KMS-11 (cell line): ENCODE measurements at regions not wholly inside any gene's neighbourhood (a gene's known extent, or its start where the extent isn't known, plus 50 kb on each side); places are given as distances from the start of the nearest gene placed in this dataset.

Experiments used
- H2AFZ ChIP-seq: fragments of 200-600 bp; sonication (generic); 2 replicates; pipeline ENCODE4 v1.6.1; 2016; ENCODE audit warnings: antibody characterized with exemption, mixed run types, low read depth
- H3K27ac ChIP-seq: fragments of 200-600 bp; sonication (generic); 2 replicates; pipeline ENCODE4 v1.6.1; 2016; ENCODE audit warnings: mild to moderate bottlenecking, mixed run types
- H3K27me3 ChIP-seq: fragments of 200-600 bp; sonication (generic); 2 replicates; pipeline ENCODE4 v1.6.1; 2017; ENCODE audit warnings: mild to moderate bottlenecking, low read depth, mixed run types, moderate library complexity; ENCODE audit not compliant: insufficient read depth
- H3K36me3 ChIP-seq: fragments of 200-600 bp; sonication (generic); 2 replicates; pipeline ENCODE4 v1.6.1; 2017; ENCODE audit warnings: mild to moderate bottlenecking, mixed run types; ENCODE audit not compliant: insufficient read depth
- H3K4me1 ChIP-seq: fragments of 200-600 bp; sonication (generic); 2 replicates; pipeline ENCODE4 v1.6.1; 2016; ENCODE audit warnings: mild to moderate bottlenecking, low read depth, mixed run types; ENCODE audit not compliant: poor library complexity, severe bottlenecking
- H3K4me2 ChIP-seq: fragments of 200-600 bp; sonication (generic); 2 replicates; pipeline ENCODE4 v1.7.0; 2016; ENCODE audit warnings: mild to moderate bottlenecking, mixed run types
- H3K4me3 ChIP-seq: fragments of 200-600 bp; sonication (generic); IDR thresholded peaks from 2 replicates; pipeline ENCODE4 v1.6.1; 2017; ENCODE audit warnings: low read depth, low read length, mixed read lengths; ENCODE audit not compliant: insufficient read depth
- H3K79me2 ChIP-seq: fragments of 200-600 bp; sonication (generic); 2 replicates; pipeline ENCODE4 v1.6.1; 2016; ENCODE audit warnings: low read depth, mixed run types; ENCODE audit not compliant: insufficient read depth
- H3K9ac ChIP-seq: fragments of 200-600 bp; sonication (generic); 2 replicates; pipeline ENCODE4 v1.6.1; 2016; ENCODE audit warnings: mild to moderate bottlenecking, mixed run types
- H4K20me1 ChIP-seq: fragments of 200-600 bp; sonication (generic); 2 replicates; pipeline ENCODE4 v1.6.1; 2016; ENCODE audit warnings: mild to moderate bottlenecking, mixed run types; ENCODE audit not compliant: insufficient read depth
- CTCF ChIP-seq: fragments of 200-600 bp; sonication (generic); conservative IDR thresholded peaks from 2 replicates; pipeline ENCODE4 v1.6.1; 2017; ENCODE audit warnings: low read depth, mild to moderate bottlenecking, antibody characterized with exemption, low read length, moderate library complexity, mixed read lengths

GRCh38 chr9:89742660-89743059, 137.8 kb downstream of the GADD45G start:
- peak overlapping the region; percentile 99 for H3K27ac ChIP-seq
- H3K36me3 ChIP-seq, result no peaks in the 10 kb centered on the region
- peak overlapping the region; percentile 63; the same call in 1 of the 2 replicates for H3K9ac ChIP-seq
- no peaks in the 10 kb centered on the region for H3K27me3 ChIP-seq
- H4K20me1 ChIP-seq, result no peaks in the 10 kb centered on the region
- peak overlapping the region; percentile 95 for H3K4me2 ChIP-seq
- no peak overlapping the region for H2AFZ ChIP-seq
- no peak overlapping the region for H3K4me3 ChIP-seq
- no peak for TF ChIP-seq CTCF
- H3K4me1 ChIP-seq, result peaks cover 71% of the 10 kb centered on the region
- no peaks in the 10 kb centered on the region for H3K79me2 ChIP-seq

GRCh38 chr9:89743216-89743572, 138.4 kb downstream of the GADD45G start:
- peak overlapping the region; percentile 95 for H3K4me2 ChIP-seq
- no peaks in the 10 kb centered on the region for H3K36me3 ChIP-seq

GRCh38 chr9:89743573-89744254, 138.9 kb downstream of the GADD45G start:
- no peak; the same call in 1 of the 2 replicates for TF ChIP-seq CTCF
- H3K4me1 ChIP-seq, result peaks cover 81% of the 10 kb centered on the region
- peak overlapping the region; percentile 95 for H3K4me2 ChIP-seq
- no peaks in the 10 kb centered on the region for H4K20me1 ChIP-seq
- H3K79me2 ChIP-seq, result no peaks in the 10 kb centered on the region
- no peak overlapping the region for H3K4me3 ChIP-seq
- peak overlapping the region; percentile 63 for H3K9ac ChIP-seq
- peak overlapping the region; percentile 99 for H3K27ac ChIP-seq
- peak overlapping the region; percentile 58; the same call in 1 of the 2 replicates for H2AFZ ChIP-seq
- no peaks in the 10 kb centered on the region for H3K27me3 ChIP-seq
- H3K36me3 ChIP-seq, result no peaks in the 10 kb centered on the region

More at GRCh38 chr9:89743216-89743572, 138.4 kb downstream of the GADD45G start:
- no peaks in the 10 kb centered on the region for H4K20me1 ChIP-seq
- H3K4me3 ChIP-seq, result no peak overlapping the region
- peak overlapping the region; percentile 63; the same call in 1 of the 2 replicates for H3K9ac ChIP-seq
- H2AFZ ChIP-seq, result no peak overlapping the region
- H3K79me2 ChIP-seq, result no peaks in the 10 kb centered on the region
- TF ChIP-seq CTCF, result no peak; the same call in 1 of the 2 replicates
- H3K4me1 ChIP-seq, result peaks cover 75% of the 10 kb centered on the region
- peak overlapping the region; percentile 99 for H3K27ac ChIP-seq
- H3K27me3 ChIP-seq, result no peaks in the 10 kb centered on the region

GRCh38 chr9:89744255-89744648, 139.4 kb downstream of the GADD45G start:
- Histone ChIP-seq H3K27me3 (no peaks in the 10 kb centered on the region), H4K20me1 (no peaks in the 10 kb centered on the region), H3K4me3 (no peak overlapping the region), H3K4me1 (peaks cover 85% of the 10 kb centered on the region), H3K27ac (peak overlapping the region; percentile 99), H3K9ac (peak overlapping the region; percentile 63), H2AFZ (peak overlapping the region; percentile 58; the same call in 1 of the 2 replicates), H3K79me2 (no peaks in the 10 kb centered on the region), H3K36me3 (no peaks in the 10 kb centered on the region), H3K4me2 (peak overlapping the region; percentile 95)
- no peak for TF ChIP-seq CTCF
